Anterior cingulate cortex (tissue), 58 donors: ENCODE measurements at regions not wholly inside any gene's neighbourhood (a gene's known extent, or its start where the extent isn't known, plus 50 kb on each side); places are given as distances from the start of the nearest gene placed in this dataset.

Source experiments
- DNase-seq, 58 donors: peaks; one replicate each; lab custom pipeline; 2025; lab: John Stamatoyannopoulos, UW

DNA sequence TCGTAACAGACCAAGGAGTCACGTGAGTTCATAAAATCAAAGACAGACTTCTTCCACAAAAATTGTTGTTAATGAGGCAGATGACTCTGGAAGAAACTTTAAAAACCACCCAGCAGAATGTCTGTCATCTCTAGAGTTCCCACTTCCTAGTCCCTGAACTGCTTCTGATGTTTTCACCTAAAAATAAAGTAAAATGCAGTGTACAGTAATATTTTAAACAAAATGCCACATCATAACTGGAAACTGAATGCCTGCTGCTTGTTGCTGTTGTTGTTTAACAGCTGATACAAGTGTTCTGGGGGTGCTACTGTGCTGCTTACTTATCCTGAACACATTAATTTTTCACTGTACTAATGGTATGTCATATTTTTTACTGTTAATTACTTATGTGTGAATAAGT, 577.2 kb downstream of the MTRR start:
- DNase-seq: no peak

DNA sequence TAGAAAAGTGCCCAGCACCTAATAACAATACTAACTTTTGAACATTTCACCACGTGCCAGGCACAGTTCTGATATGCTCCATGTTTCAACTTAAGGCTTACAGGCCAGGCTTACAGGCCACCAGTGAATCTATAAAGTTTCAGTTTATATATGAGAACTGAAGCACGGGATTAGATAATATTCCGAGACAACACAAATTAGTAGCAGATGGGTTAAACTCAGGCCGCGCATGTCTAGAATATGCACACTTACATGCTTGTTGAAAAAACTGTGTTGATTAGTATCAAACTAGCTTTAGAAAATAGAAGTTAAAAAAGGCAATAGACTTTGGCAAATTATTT, 587.9 kb downstream of the MTRR start:
- no peak for DNase-seq

DNA sequence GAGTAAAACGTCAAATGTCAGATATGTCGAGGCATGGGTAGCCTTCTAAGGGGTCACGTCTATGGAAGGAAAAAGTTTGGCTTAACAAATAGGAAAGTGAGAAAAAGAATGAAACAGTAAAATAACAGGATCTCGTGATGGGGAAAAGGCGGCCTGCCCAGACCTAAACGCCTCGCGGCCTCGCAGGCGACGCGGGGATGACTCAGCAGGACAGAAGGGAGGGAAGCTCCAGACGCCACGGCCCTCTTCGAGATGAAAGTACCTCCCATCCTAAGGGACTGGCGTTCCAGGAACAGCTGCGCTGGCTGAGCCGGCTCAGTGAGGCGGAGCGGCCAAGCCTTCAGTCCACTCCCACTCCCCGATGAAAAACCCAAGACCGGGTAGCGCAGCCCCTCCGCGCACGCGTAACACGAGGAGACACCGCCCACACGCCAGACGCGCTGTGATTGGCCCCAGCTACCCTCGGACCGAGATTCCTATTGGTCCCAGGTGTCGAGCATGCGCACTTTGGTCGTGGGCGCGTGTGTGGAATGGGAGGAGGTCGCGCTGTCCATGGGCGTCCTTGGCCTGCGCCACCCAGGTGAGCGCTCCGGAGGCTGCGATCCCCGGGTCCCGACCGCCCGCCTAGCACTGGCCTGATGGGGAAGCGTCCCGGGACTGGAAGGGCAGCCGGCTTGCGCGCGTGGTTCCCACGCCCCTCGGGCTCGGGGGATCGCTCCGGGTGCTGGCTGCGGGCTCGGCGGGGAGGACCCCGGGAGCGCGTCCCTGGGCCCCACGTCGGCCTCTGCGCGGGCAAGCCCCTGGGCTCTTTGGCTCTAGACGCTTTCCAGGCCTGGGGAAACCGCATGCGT, 588.5 kb downstream of the MTRR start:
- peak; percentile 46 to 94 (median 85) for DNase-seq

DNA sequence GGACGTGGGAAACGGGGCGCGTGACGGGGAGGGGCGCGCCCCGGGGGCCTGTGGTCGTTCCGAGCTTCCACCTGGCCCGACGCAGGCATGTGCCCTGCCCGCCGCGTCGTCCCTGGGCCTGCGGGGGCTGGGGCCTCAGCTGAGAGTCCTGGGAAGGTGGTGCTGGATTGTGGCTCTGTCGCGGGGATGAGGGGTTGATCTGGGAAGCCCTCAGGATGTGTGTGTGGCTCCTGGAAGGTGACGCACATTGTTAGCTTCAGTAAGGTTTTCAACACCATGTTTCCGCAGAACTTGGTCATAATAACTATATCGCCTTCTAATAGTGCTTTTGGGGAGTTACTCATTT, 589.1 kb downstream of the MTRR start:
- peak in 5 of 58 donors; percentile 6 to 39 (median 16) for DNase-seq

DNA sequence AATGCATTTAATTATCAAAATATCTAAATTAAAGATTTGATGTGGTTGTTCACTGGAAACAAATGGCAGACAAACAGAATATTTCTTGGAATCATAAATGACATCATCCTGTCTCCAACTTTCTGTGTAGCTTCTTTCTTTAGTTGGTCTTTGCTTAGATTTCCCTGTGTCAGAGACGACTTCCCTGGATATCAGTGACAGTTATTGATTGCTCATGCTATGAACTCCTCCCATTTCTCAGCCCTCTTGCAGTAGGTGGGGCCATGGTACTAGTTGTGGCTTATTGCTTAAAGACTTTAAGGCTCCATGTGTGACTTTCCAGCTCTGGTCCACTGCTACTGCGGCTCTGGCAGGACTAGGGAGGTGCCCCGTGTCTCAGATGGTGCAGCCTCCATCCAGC, 592.6 kb downstream of the MTRR start:
- no peak for DNase-seq

DNA sequence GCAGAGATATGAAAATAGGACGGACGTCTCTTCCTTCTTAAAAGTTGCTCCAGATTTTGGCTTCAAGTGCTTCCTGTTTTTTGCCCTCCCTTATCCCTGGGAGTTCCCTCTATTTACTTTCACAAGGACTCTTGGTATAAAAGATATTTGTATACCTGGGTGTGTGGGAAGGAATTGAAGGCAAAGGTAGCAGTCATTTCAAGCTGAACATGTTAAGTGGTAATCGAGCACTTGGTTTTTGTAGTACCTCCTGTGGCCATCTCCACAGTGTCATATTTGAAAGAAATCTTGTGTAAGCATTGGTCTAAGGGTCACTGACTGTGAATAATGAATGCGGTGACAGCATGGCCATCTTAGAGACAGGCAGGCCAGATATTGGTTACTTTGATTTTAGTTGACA, 593.6 kb downstream of the MTRR start:
- no peak for DNase-seq

DNA sequence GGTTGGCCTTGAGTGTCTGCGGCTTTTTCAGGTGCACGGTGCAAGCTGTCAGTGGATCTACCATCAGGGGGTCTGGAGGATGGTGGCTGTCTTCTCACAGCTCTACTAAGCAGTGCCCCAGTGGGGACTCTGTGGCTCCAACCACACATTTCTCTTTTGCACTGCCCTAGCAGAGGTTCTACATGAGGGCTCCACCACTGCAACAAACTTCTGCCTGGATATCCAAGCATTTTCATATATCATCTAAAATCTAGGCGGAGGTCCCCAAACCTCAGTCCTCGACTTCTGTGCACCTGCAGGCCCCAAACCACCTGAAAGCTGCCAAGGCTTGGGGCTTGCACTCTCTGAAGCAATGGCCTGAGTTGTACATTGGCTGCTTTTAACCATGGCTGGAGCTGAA, 601.5 kb downstream of the MTRR start:
- DNase-seq: no peak

DNA sequence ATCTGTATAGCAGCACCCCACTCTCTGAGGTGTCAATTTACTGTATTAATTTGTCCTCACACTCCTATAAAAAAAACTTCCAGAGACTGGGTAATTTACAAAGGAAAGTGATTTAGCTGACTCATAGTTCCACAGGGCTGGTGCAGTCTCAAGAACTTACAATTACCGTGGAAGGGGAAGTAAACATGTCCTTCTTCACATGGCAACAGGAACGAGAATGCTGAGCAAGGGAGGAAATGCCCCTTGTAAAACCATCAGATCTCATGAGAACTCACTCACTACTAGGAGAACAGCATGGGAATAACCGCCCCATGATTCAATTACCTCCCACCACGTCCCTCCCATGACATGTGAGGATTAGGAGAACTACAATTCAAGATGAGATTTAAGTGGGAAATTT, 602.6 kb downstream of the MTRR start:
- DNase-seq: no peak

DNA sequence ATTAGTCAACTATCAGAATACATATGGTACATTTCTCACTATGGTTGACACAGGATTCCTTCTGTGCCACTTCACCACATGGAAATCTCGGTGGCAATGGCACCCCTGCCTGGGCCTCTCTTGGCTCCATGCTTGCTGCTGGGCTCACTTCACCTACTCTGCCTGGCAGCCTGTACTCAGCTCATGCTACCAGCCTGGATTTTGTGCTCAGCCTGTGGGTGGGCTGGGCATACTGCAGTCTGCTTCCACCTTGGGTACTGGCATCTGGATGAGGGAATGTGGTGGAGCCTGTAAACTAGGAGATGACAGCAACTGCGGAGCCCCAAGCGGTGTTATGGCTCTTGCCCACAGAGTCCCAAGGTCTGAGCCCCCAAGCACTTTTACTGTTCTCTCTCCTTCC, 604.1 kb downstream of the MTRR start:
- no peak for DNase-seq

DNA sequence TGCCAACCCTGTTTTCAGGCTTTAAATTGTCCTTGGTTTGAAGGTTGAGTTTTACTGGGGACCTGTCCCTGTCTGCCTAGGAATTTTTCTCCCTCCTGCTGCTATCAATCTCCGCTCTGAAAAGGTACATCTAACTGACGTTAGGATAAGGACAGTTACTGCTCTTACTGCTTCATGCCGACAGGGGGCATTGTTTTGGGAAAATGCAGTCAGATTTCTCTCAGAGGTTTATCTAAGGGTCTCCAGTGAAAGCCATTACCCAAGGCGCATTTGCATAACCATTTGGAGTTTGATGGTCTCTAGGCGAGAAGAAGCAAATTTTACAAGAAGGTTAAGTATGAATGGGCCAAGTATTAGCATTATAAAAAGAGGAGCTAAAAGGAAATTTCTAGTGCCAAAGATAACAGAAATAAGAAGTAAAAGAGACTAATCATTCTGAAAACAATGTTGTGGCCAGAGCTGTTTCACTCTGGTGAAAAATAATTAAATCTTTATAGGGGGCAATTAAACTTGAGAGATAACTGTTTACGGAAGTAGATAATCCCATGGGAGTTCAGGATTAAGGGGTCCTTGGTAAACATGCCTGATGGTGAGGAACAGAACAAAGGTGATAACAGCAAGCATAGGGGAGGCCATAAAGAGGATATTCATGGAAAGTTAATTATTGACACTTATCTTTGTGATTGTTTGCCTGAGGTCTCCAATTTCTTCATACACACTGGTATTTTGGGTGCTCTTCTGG, 605.0 kb downstream of the MTRR start:
- DNase-seq: no peak

DNA sequence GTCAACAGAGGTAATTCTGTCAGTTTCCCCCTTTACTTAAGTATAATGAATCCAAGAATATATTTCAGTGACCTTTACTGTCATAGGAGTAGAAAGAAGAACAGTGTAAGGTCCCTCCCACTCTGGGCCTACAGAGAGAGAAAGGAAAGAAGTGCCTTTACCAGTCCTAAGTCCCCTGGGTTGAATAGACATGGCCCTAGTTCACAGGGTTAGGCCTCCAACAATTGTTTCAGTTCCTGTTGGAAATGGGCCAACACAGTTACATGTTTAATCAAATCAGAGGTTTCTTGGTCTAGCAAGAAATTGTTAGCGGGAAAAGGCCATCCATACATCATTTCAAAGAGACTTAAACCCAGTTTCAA, 605.6 kb downstream of the MTRR start:
- no peak for DNase-seq

DNA sequence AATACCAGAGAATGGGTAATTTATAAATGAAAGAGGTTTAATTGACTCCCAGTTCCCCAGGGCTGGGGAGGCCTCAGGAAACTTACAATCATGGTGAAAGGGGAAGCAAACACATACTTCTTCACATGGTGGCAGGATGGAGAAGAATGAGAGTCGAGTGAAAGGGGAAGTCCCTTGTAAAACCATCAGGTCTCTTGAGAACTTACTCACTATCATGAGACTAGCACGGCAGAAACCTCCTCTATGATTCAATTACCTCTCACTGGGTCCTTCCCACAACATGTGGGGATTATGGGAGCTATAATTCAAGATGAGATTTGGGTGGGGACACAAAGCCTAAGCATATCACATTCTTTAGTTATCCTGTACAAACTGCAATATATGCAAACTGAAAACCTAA, 609.4 kb downstream of the MTRR start:
- no peak for DNase-seq

DNA sequence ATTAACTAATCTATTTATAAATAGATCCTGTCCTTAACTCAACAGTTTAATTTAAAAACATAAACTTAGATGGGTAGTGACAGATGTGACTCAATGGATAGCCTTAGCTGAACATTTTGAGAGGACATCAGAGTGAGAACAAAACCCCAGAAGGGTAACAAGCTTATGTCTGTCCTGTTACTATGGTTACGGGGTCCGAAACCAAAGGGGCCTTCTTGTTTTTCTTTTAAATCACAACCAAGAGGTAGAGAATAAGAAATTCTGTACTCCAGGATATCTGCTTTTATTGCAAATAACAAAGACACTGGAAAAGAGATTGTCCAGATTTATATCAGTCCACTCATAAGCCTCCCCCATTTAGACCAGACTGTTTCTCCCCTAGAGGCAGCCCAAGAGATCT, 612.1 kb downstream of the MTRR start:
- no peak for DNase-seq

DNA sequence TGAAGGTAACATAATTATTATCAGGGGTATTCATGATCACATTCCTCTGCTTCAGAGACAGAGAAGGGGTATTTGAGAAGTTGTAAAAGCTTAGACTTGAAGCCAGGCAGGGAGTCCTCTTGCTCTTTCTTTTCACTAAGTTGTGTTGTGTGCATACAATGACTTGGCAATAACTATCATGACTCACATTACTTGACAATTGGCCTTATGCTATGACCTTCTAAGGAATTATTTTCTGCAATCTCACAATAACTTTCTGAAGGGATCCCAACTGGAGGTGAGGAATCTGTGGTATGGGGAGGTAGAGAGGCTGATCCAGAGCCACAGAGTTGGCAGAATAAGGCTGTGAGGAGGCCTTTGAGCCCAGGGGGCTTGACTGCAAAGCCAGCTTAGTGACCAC, 622.3 kb downstream of the MTRR start:
- no peak for DNase-seq

DNA sequence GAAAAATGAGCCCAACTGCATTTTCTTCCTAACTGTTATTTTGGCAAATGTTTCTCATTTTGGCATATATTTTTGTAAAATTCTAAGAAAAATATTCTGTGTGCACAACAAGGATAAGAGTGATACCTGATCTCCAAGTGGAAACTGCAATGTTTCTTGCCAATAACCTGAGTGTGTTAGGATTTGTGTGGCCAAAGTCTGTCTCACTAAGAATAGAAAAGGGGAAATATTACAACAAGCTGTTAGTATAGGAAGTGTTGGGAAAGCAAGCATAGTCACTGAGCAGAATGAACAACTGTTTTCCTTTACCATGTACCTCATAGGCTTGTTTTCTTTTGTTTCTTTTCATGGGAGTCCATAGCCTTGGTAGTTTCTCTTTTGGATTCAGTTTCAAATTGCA, 624.2 kb downstream of the MTRR start:
- DNase-seq: no peak

DNA sequence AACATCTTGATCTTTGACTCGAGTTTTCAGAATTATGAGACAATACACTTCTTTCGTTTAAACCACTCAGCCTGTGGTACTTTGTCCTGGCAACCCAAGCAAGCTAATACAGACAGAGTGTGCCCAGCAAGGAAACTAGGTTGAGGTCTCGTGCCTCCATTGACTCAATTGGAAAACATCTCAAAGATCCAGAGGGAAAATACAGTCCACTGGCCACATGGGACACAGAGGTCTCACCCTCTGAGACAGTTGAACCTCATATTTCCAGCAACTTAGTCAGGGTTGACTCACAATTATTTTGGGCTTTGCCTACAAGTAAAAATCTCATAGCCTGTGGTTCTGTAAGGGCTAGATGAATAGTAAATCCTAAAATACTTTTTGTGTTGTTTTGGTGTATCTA, 631.5 kb downstream of the MTRR start:
- no peak for DNase-seq

DNA sequence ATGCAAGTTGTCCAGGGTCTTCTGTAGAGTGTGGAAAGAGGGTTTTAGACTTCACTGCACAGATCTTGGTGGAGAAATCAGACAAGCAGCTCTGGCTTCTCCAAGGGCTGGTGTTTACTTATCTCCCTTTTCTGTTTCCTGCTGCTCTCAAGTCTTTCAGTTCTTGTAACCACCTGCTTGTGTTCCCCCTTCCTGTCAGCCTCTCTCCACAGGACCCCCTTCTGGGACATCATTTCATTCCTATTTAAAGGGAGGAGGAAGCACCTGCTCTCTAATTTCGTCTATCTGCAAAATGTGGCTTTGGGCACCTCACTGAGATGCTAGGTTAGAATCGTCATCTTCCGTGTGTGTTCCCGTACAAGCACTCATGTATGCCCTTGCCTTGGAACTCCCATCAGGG, 636.2 kb downstream of the MTRR start:
- no peak for DNase-seq

DNA sequence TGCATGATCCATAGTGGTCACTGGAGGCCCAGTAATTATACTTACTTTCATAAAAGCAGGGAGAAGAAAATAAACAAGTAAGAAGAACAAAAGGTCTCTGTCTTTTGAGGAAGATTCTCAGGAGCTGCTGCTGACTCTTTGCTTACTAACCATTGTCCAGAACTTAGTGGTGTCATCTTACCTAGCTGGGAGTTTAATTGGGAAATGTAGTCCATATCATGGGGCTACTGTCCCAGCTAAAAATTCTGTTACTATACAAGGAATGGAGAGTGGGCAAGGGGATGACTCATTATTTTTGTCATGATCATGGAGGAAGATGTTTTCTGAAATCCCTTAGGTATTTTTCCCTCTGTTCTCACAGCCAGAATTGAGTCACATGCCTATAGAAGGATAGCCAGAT, 639.3 kb downstream of the MTRR start:
- no peak for DNase-seq

DNA sequence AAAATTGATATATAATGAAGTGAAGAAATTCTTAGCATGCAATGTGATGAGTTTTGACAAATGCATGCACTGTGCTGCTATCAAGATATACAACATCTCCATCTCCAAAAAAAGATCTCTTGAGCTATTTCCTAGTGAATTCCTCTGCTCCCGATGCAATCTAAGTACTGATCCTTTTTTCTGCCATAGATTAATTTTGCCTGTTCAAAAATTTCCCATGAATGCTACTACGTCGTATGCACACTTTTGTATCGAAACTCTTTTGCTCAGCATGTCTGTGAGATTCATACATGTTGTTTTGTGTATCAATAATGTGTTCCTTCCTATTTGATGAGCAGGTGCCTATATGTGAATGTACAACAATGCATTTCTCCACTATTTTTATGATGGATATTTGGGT, 647.4 kb downstream of the MTRR start:
- no peak for DNase-seq

DNA sequence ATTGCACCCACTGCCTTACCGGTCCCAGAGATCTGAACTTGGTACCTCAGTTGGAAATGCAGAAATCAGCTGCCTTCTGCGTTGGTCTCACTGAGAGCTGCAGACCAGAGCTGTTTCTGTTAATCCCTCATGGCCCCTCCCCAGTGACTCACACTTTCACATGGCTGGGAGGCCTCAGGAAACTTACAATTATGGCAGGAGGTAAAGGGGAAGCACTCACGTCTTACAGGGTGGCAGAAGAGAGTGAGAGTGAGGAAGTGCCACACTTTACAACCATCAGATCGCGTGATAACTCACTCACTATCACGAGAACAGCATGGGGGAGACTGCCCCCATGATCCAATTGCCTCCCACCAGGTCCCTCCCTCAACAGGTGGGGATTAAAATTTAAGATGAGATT, 648.5 kb downstream of the MTRR start:
- no peak for DNase-seq

DNA sequence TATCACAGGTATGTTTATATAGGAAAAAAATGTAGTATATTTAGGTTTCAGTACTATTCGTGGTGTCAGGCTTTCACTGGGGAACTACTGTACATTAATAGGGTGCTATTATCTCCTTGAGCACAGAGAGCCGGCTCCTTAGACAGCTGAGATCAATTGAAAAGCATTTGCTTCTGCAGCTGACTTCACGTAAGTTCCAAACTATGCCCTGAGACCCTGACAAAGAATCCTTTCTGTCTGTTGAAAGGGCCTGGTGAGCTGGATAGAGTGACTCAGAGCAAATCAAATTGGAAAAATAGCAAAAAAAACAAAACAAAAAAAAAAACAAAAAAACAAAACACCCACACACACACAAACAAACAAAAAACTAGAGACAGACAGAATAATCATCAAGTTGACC, 652.0 kb downstream of the MTRR start:
- DNase-seq: no peak

DNA sequence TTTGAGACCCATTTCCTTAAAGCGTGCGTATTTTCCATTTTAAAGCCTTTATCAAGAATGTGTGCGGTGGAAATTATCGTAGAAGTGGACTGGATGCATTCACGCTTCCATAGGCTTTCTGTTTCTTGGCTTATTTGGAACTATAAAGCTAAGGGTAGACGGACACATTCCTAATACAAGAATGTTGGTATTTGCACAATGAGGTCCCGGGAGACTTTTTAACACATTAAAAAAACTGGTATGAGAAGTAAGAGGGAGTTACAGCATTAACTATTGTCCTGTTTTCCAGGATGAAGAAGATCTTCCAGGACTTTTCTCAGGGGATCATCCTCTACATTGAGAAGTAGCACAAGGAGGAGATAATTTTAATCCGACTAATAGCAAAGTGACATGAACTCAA, 653.0 kb downstream of the MTRR start:
- DNase-seq: no peak

DNA sequence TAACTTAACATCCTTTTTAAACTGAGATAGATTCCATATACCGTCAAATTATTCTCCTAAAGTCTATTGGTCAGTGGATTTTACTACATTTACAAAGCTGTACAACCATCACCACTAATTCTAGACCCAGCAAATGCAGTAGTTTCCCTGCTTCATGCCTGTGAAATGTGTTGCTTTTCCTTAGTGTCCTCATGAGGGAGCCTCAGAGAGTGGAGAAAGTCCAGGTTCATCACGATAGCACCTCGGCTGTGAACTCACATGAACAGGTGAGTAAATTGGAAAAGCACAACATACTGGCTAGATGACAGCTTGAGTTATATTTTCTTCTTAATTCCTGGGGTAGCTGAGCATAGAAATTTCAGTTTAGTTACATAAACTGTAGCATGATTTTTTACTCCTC, 653.7 kb downstream of the MTRR start:
- DNase-seq: no peak
